HepG2 (cell line): ENCODE measurements at regions not wholly inside any gene's neighbourhood (a gene's known extent, or its start where the extent isn't known, plus 50 kb on each side); places are given as distances from the start of the nearest gene placed in this dataset.

Source experiments
- GRHL1 ChIP-seq: sonication (generic); formaldehyde crosslinking; conservative IDR thresholded peaks from 2 replicates; pipeline ENCODE4 v1.8.0; 2022; ENCODE audit warnings: missing genetic modification reagents
- KLF15 ChIP-seq: sonication (generic); formaldehyde crosslinking; IDR thresholded peaks from 2 replicates; pipeline ENCODE4 v1.8.1; 2023; ENCODE audit warnings: borderline replicate concordance, mild to moderate bottlenecking, inconsistent platforms, missing genetic modification reagents, mixed read lengths
- KLF6 ChIP-seq: IDR thresholded peaks from 2 replicates; pipeline ENCODE4 v1.8.0; 2016; ENCODE audit warnings: missing biosample characterization, missing genetic modification reagents
- MTERF4 ChIP-seq: sonication (generic); formaldehyde crosslinking; IDR thresholded peaks from 2 replicates; pipeline ENCODE4 v1.8.0; 2023; ENCODE audit warnings: mild to moderate bottlenecking, missing genetic modification reagents
- PBX3 ChIP-seq: sonication (generic); formaldehyde crosslinking; IDR thresholded peaks from 2 replicates; pipeline ENCODE4 v1.8.1; 2023; ENCODE audit warnings: missing genetic modification reagents, inconsistent platforms, borderline replicate concordance
- PTBP1 ChIP-seq: fragments of 200-400 bp; formaldehyde crosslinking; IDR thresholded peaks from 2 replicates; pipeline ENCODE4 v1.6.1; 2018; ENCODE audit warnings: low read length, low read depth; ENCODE audit not compliant: poor library complexity, severe bottlenecking
- RXRA ChIP-seq: sonication (generic); formaldehyde crosslinking; IDR thresholded peaks from 2 replicates; pipeline ENCODE4 v1.5.1; 2020; ENCODE audit warnings: missing genetic modification reagents
- SPEN ChIP-seq: sonication (generic); formaldehyde crosslinking; IDR thresholded peaks from 2 replicates; pipeline ENCODE4 v1.5.1; 2020; ENCODE audit warnings: low read depth, mild to moderate bottlenecking, missing genetic modification reagents
- THAP9 ChIP-seq: sonication (generic); formaldehyde crosslinking; IDR thresholded peaks from 2 replicates; pipeline ENCODE4; 2020; ENCODE audit warnings: missing genetic modification reagents, mild to moderate bottlenecking, borderline replicate concordance
- ZBED4 ChIP-seq: sonication (generic); formaldehyde crosslinking; IDR thresholded peaks from 2 replicates; pipeline ENCODE4 v1.4.0; 2020; ENCODE audit warnings: missing genetic modification reagents, borderline replicate concordance
- ZEB1 ChIP-seq: IDR thresholded peaks from 2 replicates; pipeline ENCODE4 v1.6.1; 2012; ENCODE audit warnings: mild to moderate bottlenecking, low read depth, inconsistent platforms; ENCODE audit not compliant: insufficient replicate concordance
- ZNF264 ChIP-seq: sonication (generic); formaldehyde crosslinking; IDR thresholded peaks from 2 replicates; pipeline ENCODE4 v1.4.0; 2020; ENCODE audit warnings: missing genetic modification reagents
- ZNF616 ChIP-seq: sonication (generic); formaldehyde crosslinking; IDR thresholded peaks from 2 replicates; pipeline ENCODE4 v1.5.0; 2020; ENCODE audit warnings: low read depth, mild to moderate bottlenecking, missing genetic modification reagents
- ZNF878 ChIP-seq: sonication (generic); formaldehyde crosslinking; IDR thresholded peaks from 2 replicates; pipeline ENCODE4 v1.8.1; 2023; ENCODE audit warnings: mild to moderate bottlenecking, missing genetic modification reagents, moderate library complexity

- TF ChIP-seq THAP9 (CRISPR knock-in tag) (peak; percentile 38; the same call in 1 of the 2 replicates), RXRA (CRISPR knock-in tag) (peak; percentile 70; the same call in 1 of the 2 replicates), ZNF616 (CRISPR knock-in tag) (no peak), MTERF4 (CRISPR knock-in tag) (no peak; the same call in 1 of the 2 replicates), ZNF878 (no peak), KLF15 (CRISPR knock-in tag) (no peak), PTBP1 (no peak), KLF6 (CRISPR knock-in tag) (no peak), PBX3 (CRISPR knock-in tag) (no peak), ZNF264 (no peak), GRHL1 (CRISPR knock-in tag) (no peak), ZBED4 (CRISPR knock-in tag) (peak; percentile 92; the same call in 1 of the 2 replicates), ZEB1 (no peak), SPEN (CRISPR knock-in tag) (no peak)
Observed at GRCh38 chr2:238523158-238524110, 96.7 kb downstream of the ASB1 start (continued).
